ENCODE measurements at regions not wholly inside any gene's neighbourhood (a gene's known extent, or its start where the extent isn't known, plus 50 kb on each side); places are given as distances from the start of the nearest gene placed in this dataset.

GRCh38 chr10:126842356-126842755 lies 62.9 kb upstream of the DOCK1 start:
- no peak for DNase-seq (ENCODE audit: low read depth in 4 of 6, low spot score in 6 of 6)
- Histone ChIP-seq H3K4me3 (ENCODE audit: low read depth, low read length) (no peak overlapping the region), H3K27ac (ENCODE audit: low read depth, low read length) (no peak overlapping the region), H3K27me3 (ENCODE audit: control insufficient read depth, insufficient read depth, low read length) (no peaks in the 10 kb centered on the region), H3K4me1 (ENCODE audit: control insufficient read depth, insufficient read depth, low read length) (peaks cover 12% of the 10 kb centered on the region), H3K9me3 (ENCODE audit: control insufficient read depth, insufficient read depth, low read length) (no peaks in the 10 kb centered on the region), H3K36me3 (ENCODE audit: control insufficient read depth, insufficient read depth, low read length) (no peaks in the 10 kb centered on the region)
- 84% methylated on average over 4 of the region's 4 CpGs for WGBS (ENCODE audit: insufficient coverage)

- Histone ChIP-seq H3K9me3 (ENCODE audit: control insufficient read depth, insufficient read depth, low read length) (no peaks in the 10 kb centered on the region), H3K27me3 (ENCODE audit: control insufficient read depth, insufficient read depth, low read length) (no peaks in the 10 kb centered on the region), H3K36me3 (ENCODE audit: control insufficient read depth, insufficient read depth, low read length) (no peaks in the 10 kb centered on the region), H3K27ac (ENCODE audit: low read depth, low read length) (no peak overlapping the region), H3K4me1 (ENCODE audit: control insufficient read depth, insufficient read depth, low read length) (peaks cover 12% of the 10 kb centered on the region), H3K4me3 (ENCODE audit: low read depth, low read length) (no peak overlapping the region)
- 73% methylated on average over 3 of the region's 10 CpGs for WGBS (ENCODE audit: insufficient coverage)
- no peak for DNase-seq (ENCODE audit: low read depth in 4 of 6, low spot score in 6 of 6)
Measured at GRCh38 chr10:126842836-126843235, 62.4 kb upstream of the DOCK1 start.

- no peak overlapping the region for H3K4me3 ChIP-seq (ENCODE audit: low read depth, low read length)
- H3K4me1 ChIP-seq (ENCODE audit: control insufficient read depth, insufficient read depth, low read length), result peaks cover 12% of the 10 kb centered on the region
- no peaks in the 10 kb centered on the region for H3K36me3 ChIP-seq (ENCODE audit: control insufficient read depth, insufficient read depth, low read length)
- no peaks in the 10 kb centered on the region for H3K9me3 ChIP-seq (ENCODE audit: control insufficient read depth, insufficient read depth, low read length)
- H3K27me3 ChIP-seq (ENCODE audit: control insufficient read depth, insufficient read depth, low read length), result no peaks in the 10 kb centered on the region
- H3K27ac ChIP-seq (ENCODE audit: low read depth, low read length), result no peak overlapping the region
- WGBS (ENCODE audit: insufficient coverage), result 96% methylated on average over 8 of the region's 8 CpGs
- no peak for DNase-seq (ENCODE audit: low read depth in 4 of 6, low spot score in 6 of 6)
Measured at GRCh38 chr10:126843299-126843934, 61.8 kb upstream of the DOCK1 start.

- Histone ChIP-seq H3K36me3 (ENCODE audit: control insufficient read depth, insufficient read depth, low read length) (no peaks in the 10 kb centered on the region), H3K4me1 (ENCODE audit: control insufficient read depth, insufficient read depth, low read length) (peaks cover 6% of the 10 kb centered on the region), H3K27me3 (ENCODE audit: control insufficient read depth, insufficient read depth, low read length) (no peaks in the 10 kb centered on the region), H3K9me3 (ENCODE audit: control insufficient read depth, insufficient read depth, low read length) (no peaks in the 10 kb centered on the region), H3K4me3 (ENCODE audit: low read depth, low read length) (no peak overlapping the region), H3K27ac (ENCODE audit: low read depth, low read length) (no peak overlapping the region)
- WGBS (ENCODE audit: insufficient coverage), result 83% methylated on average over 5 of the region's 6 CpGs
- DNase-seq (ENCODE audit: low read depth in 4 of 6, low spot score in 6 of 6), result no peak
Measured at GRCh38 chr10:126844406-126844805, 60.8 kb upstream of the DOCK1 start.

- Histone ChIP-seq H3K36me3 (ENCODE audit: control insufficient read depth, insufficient read depth, low read length) (no peaks in the 10 kb centered on the region), H3K27ac (ENCODE audit: low read depth, low read length) (no peak overlapping the region), H3K9me3 (ENCODE audit: control insufficient read depth, insufficient read depth, low read length) (no peaks in the 10 kb centered on the region), H3K4me1 (ENCODE audit: control insufficient read depth, insufficient read depth, low read length) (peaks cover 3% of the 10 kb centered on the region), H3K4me3 (ENCODE audit: low read depth, low read length) (no peak overlapping the region), H3K27me3 (ENCODE audit: control insufficient read depth, insufficient read depth, low read length) (no peaks in the 10 kb centered on the region)
- WGBS (ENCODE audit: insufficient coverage), result 95% methylated on average over 8 of the region's 9 CpGs
- DNase-seq (ENCODE audit: low read depth in 4 of 6, low spot score in 6 of 6), result no peak
Measured at GRCh38 chr10:126846469-126846868, 58.8 kb upstream of the DOCK1 start.

DNA sequence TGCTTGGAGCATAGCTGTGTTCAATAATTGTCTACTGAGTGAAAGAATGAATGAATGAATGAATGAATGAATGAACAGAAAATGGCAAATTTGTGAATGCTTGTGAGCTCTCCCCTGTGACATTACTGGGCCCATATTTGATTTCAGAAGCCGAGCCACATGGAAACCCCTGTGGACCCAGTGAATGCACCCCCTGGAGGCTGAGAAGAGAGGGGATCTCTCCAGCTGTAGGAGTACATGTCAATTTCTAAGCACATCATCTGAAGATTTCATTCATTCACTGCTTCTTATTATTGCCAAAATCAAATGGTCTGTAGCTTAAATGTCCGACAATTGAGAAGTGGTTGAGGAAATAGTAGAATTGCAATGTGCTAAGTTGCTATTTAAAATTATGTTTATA lies 58.3 kb upstream of the DOCK1 start:
- H3K36me3 ChIP-seq (ENCODE audit: control insufficient read depth, insufficient read depth, low read length), result no peaks in the 10 kb centered on the region
- H3K27me3 ChIP-seq (ENCODE audit: control insufficient read depth, insufficient read depth, low read length), result no peaks in the 10 kb centered on the region
- no CpG with 5 or more reads among the region's 2 CpGs for WGBS (ENCODE audit: insufficient coverage)
- H3K27ac ChIP-seq (ENCODE audit: low read depth, low read length), result no peak overlapping the region
- H3K4me1 ChIP-seq (ENCODE audit: control insufficient read depth, insufficient read depth, low read length), result peaks cover 3% of the 10 kb centered on the region
- no peak for DNase-seq (ENCODE audit: low read depth in 4 of 6, low spot score in 6 of 6)
- no peaks in the 10 kb centered on the region for H3K9me3 ChIP-seq (ENCODE audit: control insufficient read depth, insufficient read depth, low read length)
- no peak overlapping the region for H3K4me3 ChIP-seq (ENCODE audit: low read depth, low read length)

GRCh38 chr10:126847666-126848065 lies 57.6 kb upstream of the DOCK1 start:
- WGBS (ENCODE audit: insufficient coverage), result 96% methylated on average over 6 of the region's 7 CpGs

DNA sequence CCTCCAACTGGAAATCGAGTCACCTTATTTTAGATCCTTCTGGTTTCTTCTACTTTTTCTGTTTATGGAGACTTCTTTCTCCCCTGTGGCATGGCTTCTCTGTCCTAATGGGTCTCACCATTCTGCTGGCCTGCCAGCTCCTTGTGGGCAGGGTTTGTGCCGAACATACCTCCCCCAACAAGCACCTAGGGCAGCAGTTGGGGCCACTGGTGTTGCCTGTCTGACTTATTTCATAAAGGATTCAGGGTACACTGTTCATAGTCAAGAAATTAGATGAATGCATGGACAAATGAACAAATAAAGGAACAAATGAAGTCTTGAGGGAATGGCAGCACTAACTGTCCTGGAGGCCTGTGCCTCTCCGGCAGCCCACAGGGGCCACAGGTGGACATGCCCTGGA lies 55.6 kb upstream of the DOCK1 start:
- no peaks in the 10 kb centered on the region for H3K27me3 ChIP-seq (ENCODE audit: control insufficient read depth, insufficient read depth, low read length)
- no peaks in the 10 kb centered on the region for H3K4me1 ChIP-seq (ENCODE audit: control insufficient read depth, insufficient read depth, low read length)
- H3K36me3 ChIP-seq (ENCODE audit: control insufficient read depth, insufficient read depth, low read length), result no peaks in the 10 kb centered on the region
- WGBS (ENCODE audit: insufficient coverage), result 100% methylated on average over 2 of the region's 3 CpGs
- no peak for DNase-seq (ENCODE audit: low read depth in 4 of 6, low spot score in 6 of 6)
- H3K4me3 ChIP-seq (ENCODE audit: low read depth, low read length), result no peak overlapping the region
- H3K27ac ChIP-seq (ENCODE audit: low read depth, low read length), result no peak overlapping the region
- H3K9me3 ChIP-seq (ENCODE audit: control insufficient read depth, insufficient read depth, low read length), result no peaks in the 10 kb centered on the region

More at GRCh38 chr10:126847666-126848065, 57.6 kb upstream of the DOCK1 start:
- no peak overlapping the region for H3K27ac ChIP-seq (ENCODE audit: low read depth, low read length)
- no peaks in the 10 kb centered on the region for H3K27me3 ChIP-seq (ENCODE audit: control insufficient read depth, insufficient read depth, low read length)
- no peak overlapping the region for H3K4me3 ChIP-seq (ENCODE audit: low read depth, low read length)
- no peak for DNase-seq (ENCODE audit: low read depth in 4 of 6, low spot score in 6 of 6)
- H3K36me3 ChIP-seq (ENCODE audit: control insufficient read depth, insufficient read depth, low read length), result no peaks in the 10 kb centered on the region
- H3K9me3 ChIP-seq (ENCODE audit: control insufficient read depth, insufficient read depth, low read length), result no peaks in the 10 kb centered on the region
- peaks cover 3% of the 10 kb centered on the region for H3K4me1 ChIP-seq (ENCODE audit: control insufficient read depth, insufficient read depth, low read length)

DNA sequence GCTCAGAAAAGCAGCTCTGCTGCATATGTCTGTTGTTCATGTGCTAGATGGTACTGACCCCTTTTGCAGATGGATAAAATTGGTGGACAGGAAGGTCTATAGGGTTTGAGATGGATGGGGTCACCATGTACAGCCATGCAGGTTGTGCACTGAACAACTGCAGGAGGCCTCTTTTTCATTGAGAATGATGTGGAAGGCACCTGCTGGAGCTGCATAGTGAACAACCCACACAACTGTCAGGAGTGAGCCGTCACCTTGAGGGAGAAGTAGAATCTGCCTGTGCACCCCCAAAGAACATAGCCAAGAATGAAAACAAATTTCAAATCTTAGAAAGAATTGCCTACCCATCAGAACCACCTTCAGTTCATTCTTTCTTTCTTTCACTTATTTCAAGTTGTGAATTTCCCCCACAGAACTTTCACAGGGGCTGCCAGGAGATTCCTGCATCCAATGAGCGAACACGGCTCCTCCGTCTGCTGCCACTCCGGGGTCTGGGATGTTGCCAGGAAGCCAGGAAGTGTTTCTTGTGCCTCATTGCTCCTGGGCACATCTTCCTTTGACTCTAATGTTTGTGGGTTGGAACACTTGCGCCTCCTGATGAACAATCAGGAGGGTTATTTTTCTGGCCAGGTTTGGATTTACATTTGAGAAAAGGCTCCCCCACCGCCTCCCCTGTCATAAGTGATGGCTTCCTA lies 53.7 kb upstream of the DOCK1 start:
- H3K4me1 ChIP-seq (ENCODE audit: control insufficient read depth, insufficient read depth, low read length), result no peaks in the 10 kb centered on the region
- H3K27me3 ChIP-seq (ENCODE audit: control insufficient read depth, insufficient read depth, low read length), result no peaks in the 10 kb centered on the region
- H3K9me3 ChIP-seq (ENCODE audit: control insufficient read depth, insufficient read depth, low read length), result no peaks in the 10 kb centered on the region
- 74% methylated on average over 2 of the region's 7 CpGs for WGBS (ENCODE audit: insufficient coverage)
- H3K4me3 ChIP-seq (ENCODE audit: low read depth, low read length), result no peak overlapping the region
- no peak overlapping the region for H3K27ac ChIP-seq (ENCODE audit: low read depth, low read length)
- no peaks in the 10 kb centered on the region for H3K36me3 ChIP-seq (ENCODE audit: control insufficient read depth, insufficient read depth, low read length)
- DNase-seq (ENCODE audit: low read depth in 4 of 6, low spot score in 6 of 6), result peak in 2 of 6 donors; percentile 41 to 45

All from spinal cord (tissue), 9 donors.